SK-N-SH treated with all-trans-retinoic acid at 6 μM for 48 hours (cell line): ENCODE measurements at regions not wholly inside any gene's neighbourhood (a gene's known extent, or its start where the extent isn't known, plus 50 kb on each side); places are given as distances from the start of the nearest gene placed in this dataset.

Experiments
- ARNTL ChIP-seq: fragments of 450-650 bp; formaldehyde crosslinking; IDR thresholded peaks from 2 replicates; pipeline ENCODE4 v1.5.0; 2020; ENCODE audit warnings: low read depth, mild to moderate bottlenecking, moderate library complexity, borderline replicate concordance
- BACH2 ChIP-seq: fragments of 250-450 bp; sonication (Bioruptor Pico); IDR thresholded peaks from 2 replicates; pipeline ENCODE4 v1.9.0; 2021; ENCODE audit warnings: mild to moderate bottlenecking, borderline replicate concordance
- CREB5 ChIP-seq: fragments of 250-450 bp; sonication (Bioruptor Pico); IDR thresholded peaks from 2 replicates; pipeline ENCODE4 v1.5.1; 2020; ENCODE audit warnings: low read depth, mild to moderate bottlenecking, moderate library complexity
- CSDC2 ChIP-seq: fragments of 250-450 bp; sonication (Bioruptor Pico); IDR thresholded peaks from 2 replicates; pipeline ENCODE4 v1.5.0; 2020; ENCODE audit warnings: mild to moderate bottlenecking, moderate library complexity
- GLIS3 ChIP-seq: fragments of 250-450 bp; sonication (Bioruptor Pico); IDR thresholded peaks from 2 replicates; pipeline ENCODE4 v1.5.0; 2020; ENCODE audit warnings: mild to moderate bottlenecking, moderate library complexity
- OSR1 ChIP-seq: fragments of 250-450 bp; sonication (Bioruptor Pico); IDR thresholded peaks from 2 replicates; pipeline ENCODE4 v1.8.0; 2022; ENCODE audit warnings: moderate library complexity, mild to moderate bottlenecking, inconsistent platforms
- RARB ChIP-seq: fragments of 250-450 bp; sonication (Bioruptor Pico); IDR thresholded peaks from 2 replicates; pipeline ENCODE4 v1.8.0; 2021; ENCODE audit warnings: mild to moderate bottlenecking, moderate library complexity
- TCF4 ChIP-seq: fragments of 250-450 bp; sonication (Bioruptor Pico); IDR thresholded peaks from 2 replicates; pipeline ENCODE4 v1.8.0; 2021; ENCODE audit warnings: mild to moderate bottlenecking, moderate library complexity, borderline replicate concordance
- TOX ChIP-seq: fragments of 250-450 bp; sonication (Bioruptor Pico); IDR thresholded peaks from 2 replicates; pipeline ENCODE4 v1.8.0; 2021; ENCODE audit warnings: mild to moderate bottlenecking, moderate library complexity, borderline replicate concordance
- ZC3H10 ChIP-seq: fragments of 250-450 bp; sonication (Bioruptor Pico); IDR thresholded peaks from 2 replicates; pipeline ENCODE4 v1.5.1; 2021; ENCODE audit warnings: mild to moderate bottlenecking, moderate library complexity
- ZFP30 ChIP-seq: fragments of 450-650 bp; formaldehyde crosslinking; IDR thresholded peaks from 2 replicates; pipeline ENCODE4 v1.5.0; 2022; ENCODE audit warnings: mild to moderate bottlenecking, moderate library complexity
- ZNF70 ChIP-seq: fragments of 450-650 bp; formaldehyde crosslinking; IDR thresholded peaks from 2 replicates; pipeline ENCODE4 v1.5.0; 2020; ENCODE audit warnings: mild to moderate bottlenecking, moderate library complexity
- TF ChIP-seq, protein P1 (sequence below): fragments of 250-450 bp; sonication (Bioruptor Pico); IDR thresholded peaks from 2 replicates; pipeline ENCODE4 v1.8.0; 2020; ENCODE audit warnings: mild to moderate bottlenecking, moderate library complexity, borderline replicate concordance

GRCh38 chr7:81321949-81322348 is 403.1 kb upstream of the SEMA3C start:
- TF ChIP-seq OSR1 (CRISPR knock-in tag) (no peak), ARNTL (no peak), RARB (CRISPR knock-in tag) (no peak), GLIS3 (CRISPR knock-in tag) (no peak), BACH2 (no peak), ZC3H10 (CRISPR knock-in tag) (no peak), ZNF70 (no peak), TOX (no peak), CREB5 (CRISPR knock-in tag) (no peak), TCF4 (CRISPR knock-in tag) (no peak), ZFP30 (CRISPR knock-in tag) (no peak), CSDC2 (CRISPR knock-in tag) (no peak)
- TF ChIP-seq, protein P1, sequence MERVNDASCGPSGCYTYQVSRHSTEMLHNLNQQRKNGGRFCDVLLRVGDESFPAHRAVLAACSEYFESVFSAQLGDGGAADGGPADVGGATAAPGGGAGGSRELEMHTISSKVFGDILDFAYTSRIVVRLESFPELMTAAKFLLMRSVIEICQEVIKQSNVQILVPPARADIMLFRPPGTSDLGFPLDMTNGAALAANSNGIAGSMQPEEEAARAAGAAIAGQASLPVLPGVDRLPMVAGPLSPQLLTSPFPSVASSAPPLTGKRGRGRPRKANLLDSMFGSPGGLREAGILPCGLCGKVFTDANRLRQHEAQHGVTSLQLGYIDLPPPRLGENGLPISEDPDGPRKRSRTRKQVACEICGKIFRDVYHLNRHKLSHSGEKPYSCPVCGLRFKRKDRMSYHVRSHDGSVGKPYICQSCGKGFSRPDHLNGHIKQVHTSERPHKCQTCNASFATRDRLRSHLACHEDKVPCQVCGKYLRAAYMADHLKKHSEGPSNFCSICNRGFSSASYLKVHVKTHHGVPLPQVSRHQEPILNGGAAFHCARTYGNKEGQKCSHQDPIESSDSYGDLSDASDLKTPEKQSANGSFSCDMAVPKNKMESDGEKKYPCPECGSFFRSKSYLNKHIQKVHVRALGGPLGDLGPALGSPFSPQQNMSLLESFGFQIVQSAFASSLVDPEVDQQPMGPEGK (CRISPR knock-in tag), result no peak
